ENCODE measurements at regions not wholly inside any gene's neighbourhood (a gene's known extent, or its start where the extent isn't known, plus 50 kb on each side); places are given as distances from the start of the nearest gene placed in this dataset.

DNA sequence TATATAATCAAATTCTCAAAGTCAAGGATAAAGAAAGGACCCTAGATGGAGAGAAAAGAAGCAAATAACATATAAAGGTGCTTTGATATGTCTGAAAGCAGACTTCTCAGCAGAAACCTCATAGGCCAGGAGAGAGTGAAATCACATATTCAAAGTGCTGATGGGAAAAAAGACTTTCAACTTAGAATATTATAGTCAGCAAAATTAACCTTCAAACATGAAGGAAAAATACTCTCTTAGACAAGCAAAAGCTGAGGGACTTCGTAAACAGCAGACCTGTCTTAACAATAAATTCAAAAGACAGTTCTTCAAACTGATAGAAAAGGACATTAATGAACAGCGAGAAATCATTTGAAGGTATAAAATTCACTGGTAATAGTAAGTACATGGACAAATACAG is 107.2 kb upstream of the KCNH7 start:
- DNase-seq: no peak

DNA sequence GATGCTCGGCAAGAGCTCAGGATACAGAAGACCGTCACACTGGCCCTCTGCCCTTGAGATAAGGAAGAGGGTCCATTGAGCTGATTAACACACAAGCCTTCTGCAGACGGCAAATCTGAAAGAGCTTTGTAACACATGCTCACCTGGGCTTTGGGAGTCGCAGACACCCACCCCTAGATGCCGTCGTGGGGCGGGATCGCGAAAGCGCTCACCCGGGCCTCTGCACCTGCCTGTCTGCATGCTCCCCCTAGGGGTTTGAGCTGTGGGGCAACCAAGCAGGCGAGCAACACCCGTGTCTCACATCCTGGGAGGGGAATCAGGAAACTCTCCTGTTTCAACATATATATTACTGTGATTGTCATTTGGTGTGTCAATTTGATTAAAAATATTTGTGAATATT is 99.8 kb upstream of the KCNH7 start:
- no peak for DNase-seq

GRCh38 chr2:162934191-162934590 is 95.6 kb upstream of the KCNH7 start:
- no peak for DNase-seq

DNA sequence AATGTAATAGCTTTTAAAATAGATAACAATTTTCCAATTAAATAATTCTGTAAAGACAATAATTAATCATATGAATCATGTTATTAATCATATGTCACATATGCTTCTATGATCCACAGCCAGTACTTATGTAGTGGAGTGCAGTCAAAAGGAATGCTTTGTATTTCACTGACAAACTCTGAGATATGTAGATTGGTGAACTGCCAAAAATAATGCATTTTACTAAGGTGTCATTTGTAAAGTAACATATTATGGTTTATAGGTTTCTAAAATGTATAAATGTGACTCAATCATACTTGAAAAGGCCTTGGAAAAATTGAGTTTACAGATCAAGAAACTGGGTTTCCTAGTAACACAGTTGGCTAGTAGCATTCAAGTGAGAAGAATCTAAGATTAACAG is 93.8 kb upstream of the KCNH7 start:
- no peak for DNase-seq

DNA sequence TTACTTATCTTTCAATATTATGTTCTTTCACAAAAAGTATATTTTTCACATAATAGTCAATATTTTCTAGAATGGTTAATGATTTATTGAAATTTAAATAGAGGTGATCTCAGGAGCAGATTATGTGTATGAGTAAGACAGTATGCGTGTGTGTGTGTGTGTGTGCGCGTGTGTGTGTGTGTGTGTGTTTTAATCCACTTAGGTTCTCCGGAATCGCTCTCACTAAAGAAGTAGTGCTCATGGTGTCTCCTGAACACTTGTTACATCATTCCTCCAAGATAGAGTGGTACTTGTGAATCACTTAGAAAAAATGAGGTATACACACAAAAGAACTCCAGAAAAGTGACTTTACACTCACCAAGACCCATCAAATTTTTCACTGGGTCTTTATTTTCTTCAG is 91.0 kb upstream of the KCNH7 start:
- DNase-seq: no peak

DNA sequence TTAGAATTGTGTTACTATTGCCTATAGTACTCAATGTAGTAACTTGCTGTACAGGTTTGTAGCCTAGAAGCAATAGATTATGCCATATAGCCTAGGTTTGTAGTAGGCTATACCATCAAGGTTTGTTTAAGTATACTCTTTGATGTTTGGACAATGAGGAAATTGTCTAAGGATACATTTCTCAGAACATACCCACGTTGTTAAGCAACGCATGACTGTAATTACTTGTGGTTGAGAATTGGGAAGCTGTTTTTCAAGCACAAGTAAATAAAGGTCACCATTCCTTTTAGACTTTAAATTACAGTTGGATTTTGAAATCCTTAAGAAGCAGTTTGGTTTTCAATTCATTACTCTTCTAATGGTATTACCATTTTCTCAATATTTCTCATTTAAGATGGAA is 89.8 kb upstream of the KCNH7 start:
- no peak for DNase-seq

- no peak for DNase-seq
Measured at GRCh38 chr2:162926907-162927306, 88.3 kb upstream of the KCNH7 start.

DNA sequence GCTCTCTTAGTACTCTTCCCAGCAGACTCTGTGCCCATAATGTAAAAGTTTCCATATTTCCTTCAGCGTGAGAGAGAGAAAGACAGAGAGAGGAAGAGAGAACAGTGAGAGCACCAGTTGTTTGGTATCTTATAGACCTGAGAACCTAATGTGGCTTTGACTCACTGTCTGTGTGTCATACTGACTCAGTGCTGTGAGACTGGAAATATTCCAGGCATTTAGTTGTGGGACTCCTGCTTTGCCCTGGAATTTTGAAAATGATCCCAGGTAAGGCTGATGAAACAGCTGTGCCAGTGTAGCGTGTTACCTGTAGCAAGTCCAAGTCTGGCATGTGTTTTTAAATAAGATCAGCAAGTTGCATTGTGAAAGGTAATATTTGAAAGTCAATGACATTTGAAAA is 87.9 kb upstream of the KCNH7 start:
- DNase-seq: no peak

GRCh38 chr2:162925595-162925994 is 87.0 kb upstream of the KCNH7 start:
- no peak for DNase-seq

- no peak for DNase-seq
Measured at GRCh38 chr2:162919111-162919510, 80.5 kb upstream of the KCNH7 start.

DNA sequence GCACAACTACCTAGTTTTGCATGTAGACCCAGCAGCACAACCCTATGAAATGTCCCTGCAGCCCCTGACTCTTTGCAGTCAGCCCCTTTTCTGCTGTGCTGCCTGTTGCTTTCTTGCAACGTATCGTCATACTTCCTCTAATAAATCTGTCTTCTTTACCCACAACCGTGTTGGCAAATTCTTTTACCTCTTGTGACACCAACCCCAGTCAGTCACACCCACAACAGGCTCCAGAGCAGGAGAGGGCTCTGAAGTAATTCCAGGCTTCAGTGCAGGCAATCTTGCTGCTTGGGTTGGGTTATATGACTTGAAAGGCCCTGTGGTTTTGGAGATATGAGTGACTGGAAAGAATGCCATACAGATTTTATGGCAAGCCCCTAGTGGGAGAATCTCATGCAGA is 79.1 kb upstream of the KCNH7 start:
- DNase-seq: no peak

GRCh38 chr2:162916286-162916801 is 77.8 kb upstream of the KCNH7 start:
- no peak for DNase-seq

- no peak for DNase-seq
Measured at GRCh38 chr2:162915858-162916257, 77.3 kb upstream of the KCNH7 start.

DNA sequence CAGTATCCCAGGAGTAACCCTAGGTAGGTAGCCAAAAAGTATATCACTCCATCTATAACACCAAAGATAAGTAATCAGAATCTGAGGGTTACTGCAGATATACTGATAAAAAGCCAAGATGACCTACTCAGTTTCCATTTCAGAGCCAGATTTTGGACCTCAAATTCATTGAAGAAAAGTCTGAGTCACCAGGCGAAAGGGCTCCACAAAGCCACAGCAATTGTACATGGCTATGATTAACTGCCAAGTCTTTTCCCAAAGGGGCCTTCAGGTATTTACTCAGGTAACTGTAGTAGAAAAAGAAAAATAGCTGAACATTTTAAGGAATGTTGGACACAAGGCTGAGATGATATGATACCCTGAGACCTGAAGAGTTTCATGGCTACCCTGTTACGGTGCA is 75.6 kb upstream of the KCNH7 start:
- no peak for DNase-seq

- no peak for DNase-seq
Measured at GRCh38 chr2:162912787-162913186, 74.2 kb upstream of the KCNH7 start.

DNA sequence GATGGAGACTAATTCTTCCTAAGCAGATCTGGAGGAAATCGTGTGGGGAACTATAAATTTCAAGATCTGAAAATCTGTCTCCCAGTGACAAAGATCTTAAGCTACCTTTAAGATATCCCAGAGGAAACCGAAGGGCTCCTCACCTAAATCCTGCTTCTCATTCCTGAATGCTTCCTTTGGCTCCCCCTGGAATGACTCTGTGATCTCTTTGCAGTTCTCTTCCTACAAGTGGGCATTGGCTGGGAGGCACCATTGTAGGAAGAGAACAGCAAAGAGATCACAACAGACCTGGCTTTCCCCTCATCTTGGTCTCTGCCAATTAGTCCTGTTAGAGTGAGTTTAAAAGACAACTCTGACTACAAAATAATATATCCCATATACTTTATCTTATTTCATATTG is 70.0 kb upstream of the KCNH7 start:
- no peak for DNase-seq

DNA sequence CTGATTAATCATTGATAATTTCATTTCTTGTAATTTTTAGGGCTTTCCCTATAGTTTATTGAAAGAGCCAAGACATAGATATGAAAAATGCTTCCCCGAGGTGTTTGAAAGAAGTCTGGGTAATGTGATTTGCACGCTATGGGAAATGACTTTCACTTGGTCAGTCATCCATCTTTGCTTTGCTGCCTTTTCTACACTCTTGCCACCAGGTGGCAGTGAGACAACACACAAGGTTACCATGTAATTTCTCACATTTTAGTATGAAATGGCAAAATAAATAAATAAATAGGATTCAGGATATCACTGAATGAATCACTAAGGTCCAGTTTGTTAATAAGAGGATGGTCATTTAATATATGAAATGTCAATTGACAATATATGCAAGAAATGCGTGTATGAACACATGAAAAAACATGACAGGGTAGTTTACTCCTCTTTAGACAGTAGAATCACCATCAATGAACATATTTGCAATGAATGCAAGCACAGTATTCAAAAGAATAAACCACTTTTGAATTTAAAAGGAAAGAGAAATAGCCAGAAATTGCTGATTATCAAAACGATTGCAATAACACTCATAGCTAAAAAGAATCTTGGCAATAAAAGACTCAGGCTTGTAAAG is 52.2 kb upstream of the KCNH7 start:
- no peak for DNase-seq

DNA sequence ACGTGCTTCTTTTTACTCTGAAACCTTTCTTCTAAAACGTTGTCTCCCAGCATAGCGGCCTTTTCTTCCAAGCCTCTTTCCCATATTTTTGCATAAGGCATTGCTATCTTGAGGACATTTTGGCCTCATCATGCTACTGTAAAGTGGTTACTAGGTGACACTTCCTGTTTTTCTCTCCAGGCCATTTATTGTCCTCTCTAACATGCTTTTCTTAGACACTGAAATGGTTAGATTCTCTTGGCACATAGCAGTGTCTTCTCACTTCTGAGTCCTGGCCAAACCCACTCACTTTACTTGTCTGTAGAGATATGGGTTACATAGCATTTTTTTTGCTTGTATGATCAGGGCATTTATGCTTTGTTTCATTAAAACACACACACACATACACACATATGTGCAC is 50.1 kb upstream of the KCNH7 start:
- no peak for DNase-seq

Data from right kidney (tissue), 1 donor.